Suprapubic skin (tissue), 4 donors: ENCODE measurements at regions not wholly inside any gene's neighbourhood (a gene's known extent, or its start where the extent isn't known, plus 50 kb on each side); places are given as distances from the start of the nearest gene placed in this dataset.

Experiments used
- DNase-seq, 2 donors: peaks; one replicate each; pipeline ENCODE4 v3.0.0-alpha.2; 2019; ENCODE audit warnings: low spot score in 2 of 2
- H3K27ac ChIP-seq: fragments of 200-600 bp; sonication (generic); one replicate; pipeline ENCODE4 v1.5.1; 2019
- H3K27me3 ChIP-seq: fragments of 200-600 bp; sonication (generic); one replicate; pipeline ENCODE4 v1.5.1; 2019
- H3K36me3 ChIP-seq: fragments of 200-600 bp; sonication (generic); one replicate; pipeline ENCODE4 v1.5.1; 2019
- H3K4me1 ChIP-seq: fragments of 200-600 bp; sonication (generic); one replicate; pipeline ENCODE4 v1.5.1; 2019
- H3K4me3 ChIP-seq: fragments of 200-600 bp; sonication (generic); one replicate; pipeline ENCODE4 v1.5.1; 2019; ENCODE audit warnings: mild to moderate bottlenecking
- H3K9me3 ChIP-seq: fragments of 200-600 bp; sonication (generic); one replicate; pipeline ENCODE4 v1.5.1; 2019
- EP300 ChIP-seq: sonication (generic); formaldehyde crosslinking; IDR thresholded peaks from one replicate; pipeline ENCODE4 v1.6.1; 2017; ENCODE audit warnings: antibody characterized with exemption
- POLR2A ChIP-seq, 2 donors: fragments of 450-650 bp; IDR thresholded peaks; one replicate each; pipeline ENCODE4 v1.6.1; 2017; ENCODE audit warnings: antibody characterized with exemption in 2 of 2, mild to moderate bottlenecking in 2 of 2, moderate library complexity in 2 of 2
- POLR2AphosphoS5 ChIP-seq, 3 donors: sonication (generic); formaldehyde crosslinking; IDR thresholded peaks; one replicate each; pipeline ENCODE4 v1.6.1; 2017; ENCODE audit warnings: antibody characterized with exemption in 3 of 3
- WGBS: methylation state at CpG from one replicate; pipeline ENCODE4 v1.1.5; 2018; 5-methylcytosine and 5-hydroxymethylcytosine counted together
- TF ChIP-seq, protein P1 (sequence below), 2 donors: fragments of 200-600 bp in 1 of 2; fragments of 450-650 bp in 1 of 2; sonication (generic) in 1 of 2; IDR thresholded peaks; one replicate each; pipeline ENCODE4 v1.5.1; 2016 to 2019; ENCODE audit warnings: antibody characterized with exemption in 2 of 2, mild to moderate bottlenecking in 1 of 2, moderate library complexity in 1 of 2

- Histone ChIP-seq H3K36me3 (no peaks in the 10 kb centered on the region), H3K4me3 (no peak overlapping the region), H3K27me3 (no peaks in the 10 kb centered on the region), H3K9me3 (no peaks in the 10 kb centered on the region), H3K4me1 (no peaks in the 10 kb centered on the region), H3K27ac (no peak overlapping the region)
- DNase-seq, result no peak
- no peak for TF ChIP-seq POLR2A (IDR thresholded peaks at IDR 0.05)
- WGBS, result 36% methylated on average over 4 of the region's 4 CpGs
These were observed 291.8 kb downstream of the CRPPA start for GRCh38 chr7:16129431-16130110.

DNA sequence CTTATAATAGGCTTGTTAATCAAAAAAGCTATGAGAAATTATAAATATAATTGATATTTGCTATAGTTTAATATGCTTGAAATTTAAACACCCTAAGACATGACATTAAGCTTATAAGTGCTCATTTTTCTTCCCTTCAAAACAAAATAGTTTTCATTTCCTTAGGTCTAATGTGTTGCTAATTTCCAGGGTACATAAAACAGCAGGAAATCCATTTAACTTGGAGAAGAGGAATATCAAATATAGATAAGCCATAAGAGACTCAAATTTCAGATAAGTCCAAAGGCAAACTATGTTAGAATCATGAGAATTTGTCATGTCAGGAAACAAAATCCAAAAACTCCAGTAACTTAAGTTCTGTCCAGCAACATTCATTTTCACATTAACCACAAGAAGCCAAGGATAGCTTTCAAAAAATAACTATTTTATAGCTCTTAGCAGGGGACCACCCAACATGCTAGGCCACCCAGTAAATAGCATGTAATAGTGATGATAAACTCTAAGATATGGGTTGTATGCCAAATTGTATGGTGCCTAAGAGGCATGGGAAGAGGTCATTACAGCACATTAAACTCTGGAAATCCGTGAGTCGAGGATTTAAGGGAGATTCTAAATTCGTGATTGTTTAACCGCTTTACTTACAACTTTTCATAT, 298.1 kb downstream of the CRPPA start:
- Histone ChIP-seq H3K36me3 (no peaks in the 10 kb centered on the region), H3K9me3 (no peaks in the 10 kb centered on the region), H3K4me1 (no peaks in the 10 kb centered on the region), H3K27me3 (no peaks in the 10 kb centered on the region), H3K4me3 (no peak overlapping the region), H3K27ac (no peak overlapping the region)
- no peak for DNase-seq
- WGBS, result 87% methylated on average over 4 of the region's 4 CpGs
- TF ChIP-seq, protein P1, sequence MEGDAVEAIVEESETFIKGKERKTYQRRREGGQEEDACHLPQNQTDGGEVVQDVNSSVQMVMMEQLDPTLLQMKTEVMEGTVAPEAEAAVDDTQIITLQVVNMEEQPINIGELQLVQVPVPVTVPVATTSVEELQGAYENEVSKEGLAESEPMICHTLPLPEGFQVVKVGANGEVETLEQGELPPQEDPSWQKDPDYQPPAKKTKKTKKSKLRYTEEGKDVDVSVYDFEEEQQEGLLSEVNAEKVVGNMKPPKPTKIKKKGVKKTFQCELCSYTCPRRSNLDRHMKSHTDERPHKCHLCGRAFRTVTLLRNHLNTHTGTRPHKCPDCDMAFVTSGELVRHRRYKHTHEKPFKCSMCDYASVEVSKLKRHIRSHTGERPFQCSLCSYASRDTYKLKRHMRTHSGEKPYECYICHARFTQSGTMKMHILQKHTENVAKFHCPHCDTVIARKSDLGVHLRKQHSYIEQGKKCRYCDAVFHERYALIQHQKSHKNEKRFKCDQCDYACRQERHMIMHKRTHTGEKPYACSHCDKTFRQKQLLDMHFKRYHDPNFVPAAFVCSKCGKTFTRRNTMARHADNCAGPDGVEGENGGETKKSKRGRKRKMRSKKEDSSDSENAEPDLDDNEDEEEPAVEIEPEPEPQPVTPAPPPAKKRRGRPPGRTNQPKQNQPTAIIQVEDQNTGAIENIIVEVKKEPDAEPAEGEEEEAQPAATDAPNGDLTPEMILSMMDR (IDR thresholded peaks at IDR 0.05), result no peak
- no peak for TF ChIP-seq POLR2AphosphoS5 (IDR thresholded peaks at IDR 0.05)
- no peak for TF ChIP-seq POLR2A (IDR thresholded peaks at IDR 0.05)
- no peak for TF ChIP-seq EP300

- H3K27me3 ChIP-seq, result no peaks in the 10 kb centered on the region
- H3K9me3 ChIP-seq, result no peaks in the 10 kb centered on the region
- no peaks in the 10 kb centered on the region for H3K36me3 ChIP-seq
- no peak overlapping the region for H3K4me3 ChIP-seq
- no peaks in the 10 kb centered on the region for H3K4me1 ChIP-seq
- TF ChIP-seq POLR2A (IDR thresholded peaks at IDR 0.05), result no peak
- no peak for TF ChIP-seq EP300
- TF ChIP-seq POLR2AphosphoS5 (IDR thresholded peaks at IDR 0.05), result no peak
- WGBS, result 59% methylated on average over 3 of the region's 3 CpGs
- H3K27ac ChIP-seq, result no peak overlapping the region
- DNase-seq, result no peak
These were observed 299.4 kb downstream of the CRPPA start for GRCh38 chr7:16121876-16122390.

- no peaks in the 10 kb centered on the region for H3K27me3 ChIP-seq
- H3K4me3 ChIP-seq, result no peak overlapping the region
- TF ChIP-seq, protein P1 (IDR thresholded peaks at IDR 0.05), result no peak
- TF ChIP-seq POLR2AphosphoS5 (IDR thresholded peaks at IDR 0.05), result no peak
- no peak for TF ChIP-seq POLR2A (IDR thresholded peaks at IDR 0.05)
- no peak for TF ChIP-seq EP300
- 91% methylated on average over 2 of the region's 2 CpGs for WGBS
- H3K4me1 ChIP-seq, result no peaks in the 10 kb centered on the region
- no peak overlapping the region for H3K27ac ChIP-seq
- no peaks in the 10 kb centered on the region for H3K9me3 ChIP-seq
- DNase-seq, result no peak
- no peaks in the 10 kb centered on the region for H3K36me3 ChIP-seq
These were observed 306.0 kb downstream of the CRPPA start for GRCh38 chr7:16115374-16115773.

- H3K27me3 ChIP-seq, result no peaks in the 10 kb centered on the region
- no peak overlapping the region for H3K27ac ChIP-seq
- no peak overlapping the region for H3K4me3 ChIP-seq
- WGBS, result 86% methylated on average over 1 of the region's 1 CpG
- no peak for TF ChIP-seq POLR2A (IDR thresholded peaks at IDR 0.05)
- no peak for TF ChIP-seq POLR2AphosphoS5 (IDR thresholded peaks at IDR 0.05)
- TF ChIP-seq, protein P1 (IDR thresholded peaks at IDR 0.05), result no peak
- no peak for TF ChIP-seq EP300
- H3K36me3 ChIP-seq, result no peaks in the 10 kb centered on the region
- peaks cover 2% of the 10 kb centered on the region for H3K9me3 ChIP-seq
- no peaks in the 10 kb centered on the region for H3K4me1 ChIP-seq
- DNase-seq, result no peak
These were observed 306.7 kb downstream of the CRPPA start for GRCh38 chr7:16114633-16115032.

- TF ChIP-seq, protein P1 (IDR thresholded peaks at IDR 0.05), result no peak
- TF ChIP-seq EP300, result no peak
- no peak for TF ChIP-seq POLR2A (IDR thresholded peaks at IDR 0.05)
- TF ChIP-seq POLR2AphosphoS5 (IDR thresholded peaks at IDR 0.05), result no peak
- DNase-seq, result no peak
- Histone ChIP-seq H3K27ac (no peak overlapping the region), H3K36me3 (no peaks in the 10 kb centered on the region), H3K4me1 (no peaks in the 10 kb centered on the region), H3K9me3 (peaks cover 7% of the 10 kb centered on the region), H3K4me3 (no peak overlapping the region), H3K27me3 (no peaks in the 10 kb centered on the region)
- WGBS, result 84% methylated on average over 2 of the region's 2 CpGs
These were observed 307.3 kb downstream of the CRPPA start for GRCh38 chr7:16114071-16114470.
